ENCODE measurements at regions not wholly inside any gene's neighbourhood (a gene's known extent, or its start where the extent isn't known, plus 50 kb on each side); places are given as distances from the start of the nearest gene placed in this dataset.

DNA sequence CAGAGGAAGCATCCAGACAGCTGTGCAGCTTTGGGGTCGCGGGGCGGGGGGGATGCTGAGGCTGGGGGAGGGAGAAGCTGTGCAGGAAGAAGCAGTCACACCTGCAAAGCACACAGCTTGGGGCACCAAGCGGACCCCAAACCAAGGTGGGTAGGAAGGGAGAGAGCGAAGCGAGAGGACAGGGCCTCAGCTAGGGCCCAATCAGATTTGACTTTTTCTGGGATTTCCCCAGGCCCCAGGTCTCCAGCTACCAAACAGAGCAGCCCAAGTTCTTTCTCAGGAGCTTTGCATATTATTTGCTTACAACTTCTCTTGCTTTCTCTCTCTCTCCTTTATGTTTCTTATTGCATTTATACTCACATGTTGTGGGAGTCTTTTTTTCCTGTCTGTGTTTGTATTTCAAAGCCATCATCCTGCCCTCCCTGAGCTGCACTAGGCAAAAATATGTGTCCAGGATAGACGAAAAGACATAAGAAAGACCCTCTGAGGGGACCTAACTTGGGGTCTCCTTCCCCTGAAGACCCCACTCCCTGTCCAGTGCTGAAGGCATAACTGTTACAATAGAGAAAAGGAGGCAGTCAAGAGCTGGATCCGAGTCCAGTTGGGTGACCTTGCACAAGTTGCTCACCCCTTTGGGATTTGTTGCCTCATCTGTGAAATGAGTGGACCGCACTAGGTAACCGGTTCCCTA lies 50.6 kb upstream of the SMNDC1 start:
- no peak for DNase-seq (ENCODE audit: low read depth in 3 of 3)

DNA sequence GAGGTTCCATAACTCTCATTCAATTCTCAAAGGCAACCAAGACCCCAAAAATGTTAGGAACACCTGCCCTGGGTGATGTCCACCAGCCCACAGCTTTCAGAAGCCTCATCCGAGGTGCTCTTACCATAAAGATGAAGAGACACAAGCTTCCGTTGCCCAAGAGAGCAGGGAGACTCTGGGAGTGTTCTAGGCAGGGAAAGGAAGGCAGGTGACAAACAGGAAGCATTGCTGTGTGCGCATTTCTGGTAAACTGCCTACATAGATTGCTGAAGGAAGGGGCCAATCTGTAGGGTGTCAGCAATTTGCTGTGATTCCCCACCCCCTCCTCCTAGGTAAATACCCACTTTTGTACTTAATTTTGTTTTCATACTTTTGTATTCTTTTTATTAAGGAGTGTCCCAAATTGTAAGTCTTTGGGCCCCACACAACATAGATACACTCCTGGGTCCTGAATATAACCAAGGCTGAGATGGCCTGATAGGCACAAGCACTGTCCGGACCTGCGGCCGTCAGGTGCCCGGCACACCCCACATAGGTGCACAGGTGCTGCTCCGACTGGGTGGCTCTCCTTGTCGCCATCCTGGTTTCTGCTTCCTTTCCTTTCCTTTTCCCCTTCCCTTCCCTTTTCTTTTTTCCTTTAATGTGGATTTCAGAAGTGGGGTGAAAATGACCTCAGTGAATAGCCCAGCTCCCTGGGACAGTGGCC lies 51.4 kb upstream of the SMNDC1 start:
- DNase-seq (ENCODE audit: low read depth in 3 of 3): no peak

DNA sequence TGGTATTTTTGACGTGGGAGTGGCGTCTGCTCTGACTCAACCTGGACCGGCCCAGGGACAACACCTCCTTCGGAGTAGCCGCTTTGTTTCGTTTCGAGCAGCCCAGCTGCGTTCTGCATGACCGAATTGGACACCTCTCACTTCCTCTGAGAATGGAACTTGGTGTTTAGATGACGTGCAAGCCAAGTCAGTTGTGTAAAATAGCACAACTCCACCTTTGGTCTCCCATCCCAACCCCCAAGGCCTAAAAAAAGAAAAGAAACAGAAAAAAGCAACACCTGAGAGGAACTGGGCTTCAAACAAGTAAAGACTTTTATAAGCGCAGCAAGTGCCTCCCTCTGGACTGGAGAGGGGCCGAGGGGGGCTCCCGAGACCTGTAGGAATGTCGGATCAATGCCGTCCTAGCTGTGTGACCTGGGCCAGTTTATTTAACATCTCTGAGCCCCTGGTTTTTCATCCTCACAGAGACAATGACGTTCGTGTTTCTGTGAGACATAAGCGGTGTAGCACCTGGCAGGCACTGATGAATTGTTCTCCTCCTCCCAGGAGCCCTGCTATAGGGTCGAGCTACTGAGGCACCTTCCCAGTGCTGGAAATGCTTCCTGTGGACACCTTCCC lies 52.0 kb upstream of the SMNDC1 start:
- peak; percentile 52 to 73 (median 71) for DNase-seq (ENCODE audit: low read depth in 3 of 3)

DNA sequence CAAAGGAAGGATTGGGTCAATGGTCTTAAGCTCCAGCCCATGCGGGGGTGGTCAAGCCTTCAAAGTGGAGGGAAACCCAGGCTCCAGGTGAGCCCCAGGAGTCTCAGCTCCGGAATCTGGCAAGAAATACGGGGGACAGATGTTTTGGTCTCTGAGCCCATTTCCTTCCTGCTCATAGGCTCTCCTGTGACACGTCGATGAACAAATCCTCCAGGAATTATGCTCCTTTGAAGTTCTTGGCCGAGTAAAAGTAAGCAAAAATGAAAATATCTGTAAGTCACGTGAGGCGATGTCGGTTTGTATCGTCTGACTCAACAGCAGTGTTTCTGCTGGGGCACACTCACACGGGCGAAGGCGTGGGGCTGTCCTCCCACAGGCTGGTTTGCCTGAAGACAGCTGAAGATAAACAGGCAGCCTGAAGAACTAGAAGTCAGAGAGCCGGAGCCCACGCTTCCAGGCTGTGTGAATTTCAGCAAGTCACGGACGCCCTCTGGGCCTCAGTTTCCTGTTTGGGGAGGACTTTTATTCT lies 52.6 kb upstream of the SMNDC1 start:
- peak in 1 of 3 donors; percentile 59 for DNase-seq (ENCODE audit: low read depth in 3 of 3)

DNA sequence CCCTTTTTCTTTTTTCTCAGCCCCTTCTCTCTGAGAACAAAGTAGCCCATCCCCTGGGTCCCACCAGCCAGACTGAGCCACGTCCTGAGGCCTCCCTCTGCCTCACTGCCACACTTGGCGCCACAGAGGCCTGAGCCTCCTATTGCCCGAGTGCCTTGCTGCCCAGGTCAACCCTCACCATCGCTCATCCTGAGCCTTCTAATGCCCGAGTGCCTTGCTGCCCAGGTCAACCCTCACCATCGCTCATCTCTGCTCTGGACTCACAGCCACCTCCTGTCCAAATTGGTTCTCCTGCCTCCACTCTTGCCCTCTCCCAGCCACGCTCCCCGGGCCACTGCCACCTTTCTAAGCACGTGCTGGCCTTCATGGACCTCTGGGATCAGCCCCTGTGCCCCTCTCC lies 53.2 kb upstream of the SMNDC1 start:
- no peak for DNase-seq (ENCODE audit: low read depth in 3 of 3)

DNA sequence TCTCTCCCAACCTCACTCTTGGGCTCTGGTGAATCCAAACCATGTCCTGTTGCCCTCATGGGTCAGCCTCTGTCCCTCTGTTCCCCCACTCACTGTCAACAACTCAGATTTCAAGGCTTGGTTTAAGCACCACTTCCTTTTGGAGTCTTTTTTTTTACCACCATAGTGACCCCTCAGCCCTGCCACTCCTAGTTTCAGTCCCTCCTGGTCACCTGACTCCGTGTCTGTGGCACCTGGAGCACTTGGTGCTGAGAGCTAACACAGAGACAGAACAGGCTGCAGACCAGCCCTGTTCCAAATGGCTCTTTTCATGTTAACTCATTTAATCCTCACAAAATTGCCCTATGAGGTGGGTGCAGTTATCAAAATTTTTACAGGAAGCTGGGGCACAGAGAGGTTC lies 53.6 kb upstream of the SMNDC1 start:
- DNase-seq (ENCODE audit: low read depth in 3 of 3): no peak

DNA sequence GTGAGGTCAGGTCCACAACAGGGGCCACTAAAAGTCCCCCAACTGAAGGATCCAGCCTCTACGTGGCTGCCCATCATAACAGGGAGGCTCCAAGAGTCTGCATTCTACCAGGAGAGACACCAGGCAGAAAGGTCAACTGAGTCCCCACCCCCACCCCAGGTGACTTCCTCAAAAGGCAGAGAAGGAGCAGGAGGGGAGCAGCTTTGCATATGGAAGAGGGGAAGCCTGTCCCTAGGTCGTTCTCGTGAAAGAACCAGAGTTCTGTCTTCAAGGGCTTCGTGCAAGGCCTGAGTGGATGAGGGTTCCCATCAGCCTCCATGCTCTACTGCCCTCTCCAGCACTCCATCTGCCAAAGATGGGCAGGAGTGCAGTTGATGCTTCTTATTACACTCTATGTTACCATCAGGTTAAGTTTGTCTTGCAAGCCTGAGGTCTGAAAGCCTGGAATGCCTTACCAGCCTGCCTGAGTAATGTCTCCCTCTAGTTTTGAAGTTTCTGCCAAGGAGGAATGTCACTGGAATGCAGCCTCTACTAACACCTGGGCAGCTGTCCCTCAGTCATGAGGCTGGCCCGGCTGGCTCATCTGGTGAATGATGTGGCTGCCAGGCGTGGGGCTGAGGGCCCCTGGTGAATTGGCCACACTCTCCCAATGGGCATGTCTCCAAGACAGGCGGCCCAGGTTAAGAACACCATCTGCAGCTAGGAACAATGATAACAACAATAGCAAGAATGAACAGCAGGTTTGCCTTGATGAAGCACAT lies 54.3 kb upstream of the SMNDC1 start:
- no peak for DNase-seq (ENCODE audit: low read depth in 3 of 3)

DNA sequence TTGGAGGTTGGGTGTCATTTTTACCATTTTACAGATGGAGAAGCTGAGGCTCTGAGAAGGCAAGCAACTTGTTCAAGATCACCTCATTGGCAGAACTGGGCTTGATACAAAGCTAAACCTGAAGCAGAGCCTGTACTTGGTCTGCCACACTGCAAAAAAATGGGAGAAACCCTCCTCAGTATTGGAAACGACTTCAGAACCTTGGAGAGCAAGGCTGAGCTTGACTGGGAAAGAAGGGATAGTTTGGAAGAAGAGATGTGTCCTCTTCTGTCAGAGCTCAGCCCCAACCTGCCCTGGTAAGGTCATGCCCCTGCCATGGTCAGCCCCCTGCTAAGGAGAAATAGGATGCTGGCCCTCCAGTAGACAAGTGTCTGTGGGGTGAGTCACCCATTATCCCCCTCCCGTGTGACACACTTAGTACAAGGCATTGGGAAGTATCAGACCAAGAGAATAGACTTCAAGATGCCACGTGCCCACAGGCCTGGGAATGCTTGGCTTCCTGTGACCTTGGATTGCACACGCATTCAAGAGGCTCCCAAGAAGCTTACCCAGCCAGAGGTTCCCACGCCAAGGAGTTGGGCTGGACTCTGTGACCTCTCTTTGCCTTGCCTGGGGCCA lies 56.2 kb upstream of the SMNDC1 start:
- no peak for DNase-seq (ENCODE audit: low read depth in 3 of 3)

DNA sequence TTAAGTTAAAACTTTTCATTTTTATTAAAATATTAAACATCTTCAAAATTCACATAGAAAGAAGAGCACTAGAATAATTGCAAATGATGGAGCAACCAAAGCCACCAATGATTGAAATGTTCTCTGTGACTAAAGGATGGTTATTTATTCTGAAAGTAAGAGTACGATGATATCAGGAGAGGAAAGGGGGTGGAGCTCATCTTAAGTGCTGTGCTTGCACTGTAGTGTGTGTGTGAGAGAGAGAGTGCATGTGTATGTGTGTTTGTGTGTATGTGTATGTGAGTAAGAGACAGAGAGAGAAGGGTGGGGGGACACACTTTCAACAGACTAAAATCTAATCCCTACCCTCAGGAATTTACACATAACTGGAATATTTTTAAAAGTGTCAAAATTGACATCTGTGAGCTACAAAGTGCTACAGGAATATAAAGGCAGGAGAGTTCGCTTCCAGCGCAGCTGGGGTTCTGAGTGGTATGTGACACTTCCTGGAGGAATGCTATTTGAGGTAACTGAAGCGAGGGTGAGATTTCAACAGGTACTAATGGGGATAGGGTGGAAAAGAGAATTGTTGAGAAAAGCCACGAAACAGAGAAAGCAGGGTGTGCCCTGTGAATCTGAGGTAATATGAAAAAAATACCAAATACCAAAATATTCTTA lies 57.2 kb upstream of the SMNDC1 start:
- DNase-seq (ENCODE audit: low read depth in 3 of 3): no peak

DNA sequence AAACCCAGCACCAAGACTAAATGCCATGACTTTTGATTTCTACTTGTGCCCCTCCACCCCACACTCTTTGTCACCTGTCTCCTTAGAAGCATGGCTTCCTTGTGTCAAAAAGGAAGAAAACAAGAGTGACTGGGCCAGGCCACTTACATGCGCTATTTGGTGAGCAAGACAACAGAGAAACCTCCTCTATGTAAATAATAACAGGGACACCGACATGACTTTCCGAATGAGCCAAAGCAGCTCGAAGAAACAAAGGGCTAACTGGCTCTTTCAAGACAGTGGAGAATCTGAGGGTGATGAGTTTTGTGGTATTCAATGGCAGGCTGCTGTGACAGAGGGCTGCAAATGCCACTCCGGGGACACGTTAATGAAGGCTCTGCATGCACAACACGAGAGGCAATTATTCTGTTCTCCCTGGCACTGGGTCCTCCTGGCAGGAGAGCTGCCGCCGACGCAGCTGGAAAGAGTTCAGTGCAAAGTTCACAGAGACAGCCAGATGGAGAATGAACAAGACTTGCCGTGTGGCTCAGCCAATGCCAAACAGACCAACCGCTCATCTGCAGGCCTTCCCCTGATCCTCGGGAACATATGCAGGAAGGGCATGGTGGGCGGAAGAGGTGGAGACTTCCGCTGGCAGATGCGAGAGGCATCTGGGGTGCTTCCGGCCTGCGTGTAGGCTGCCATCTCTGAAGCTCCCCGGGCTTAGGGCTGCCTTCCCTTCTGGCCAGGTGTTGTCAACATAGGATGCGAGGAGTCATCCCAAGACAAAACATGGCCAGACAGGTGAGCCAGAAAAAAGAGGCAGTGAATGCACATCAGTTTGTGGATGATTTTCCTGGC lies 59.1 kb upstream of the SMNDC1 start:
- no peak for DNase-seq (ENCODE audit: low read depth in 3 of 3)

DNA sequence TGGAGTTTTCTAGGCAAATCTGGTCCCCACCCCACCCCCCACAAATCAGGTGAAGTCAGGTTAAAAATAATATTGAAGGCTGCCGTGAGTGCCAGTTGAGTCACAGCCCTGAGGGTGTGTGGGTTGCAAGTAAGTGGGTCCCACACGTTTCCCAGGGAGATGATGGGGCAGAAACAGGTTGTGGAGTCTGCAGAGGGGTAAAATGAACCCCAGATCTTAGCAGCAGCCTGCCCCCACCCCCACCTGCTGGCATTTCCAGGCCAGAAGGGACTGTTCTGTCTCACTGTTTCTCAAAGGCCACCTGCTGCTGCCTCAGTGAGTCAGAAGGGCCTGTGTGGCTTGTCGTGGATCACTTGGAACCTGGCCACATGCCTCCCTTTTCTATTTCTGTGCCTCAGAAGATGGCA lies 59.8 kb upstream of the SMNDC1 start:
- DNase-seq (ENCODE audit: low read depth in 3 of 3): peak; percentile 40 to 59 (median 58)

DNA sequence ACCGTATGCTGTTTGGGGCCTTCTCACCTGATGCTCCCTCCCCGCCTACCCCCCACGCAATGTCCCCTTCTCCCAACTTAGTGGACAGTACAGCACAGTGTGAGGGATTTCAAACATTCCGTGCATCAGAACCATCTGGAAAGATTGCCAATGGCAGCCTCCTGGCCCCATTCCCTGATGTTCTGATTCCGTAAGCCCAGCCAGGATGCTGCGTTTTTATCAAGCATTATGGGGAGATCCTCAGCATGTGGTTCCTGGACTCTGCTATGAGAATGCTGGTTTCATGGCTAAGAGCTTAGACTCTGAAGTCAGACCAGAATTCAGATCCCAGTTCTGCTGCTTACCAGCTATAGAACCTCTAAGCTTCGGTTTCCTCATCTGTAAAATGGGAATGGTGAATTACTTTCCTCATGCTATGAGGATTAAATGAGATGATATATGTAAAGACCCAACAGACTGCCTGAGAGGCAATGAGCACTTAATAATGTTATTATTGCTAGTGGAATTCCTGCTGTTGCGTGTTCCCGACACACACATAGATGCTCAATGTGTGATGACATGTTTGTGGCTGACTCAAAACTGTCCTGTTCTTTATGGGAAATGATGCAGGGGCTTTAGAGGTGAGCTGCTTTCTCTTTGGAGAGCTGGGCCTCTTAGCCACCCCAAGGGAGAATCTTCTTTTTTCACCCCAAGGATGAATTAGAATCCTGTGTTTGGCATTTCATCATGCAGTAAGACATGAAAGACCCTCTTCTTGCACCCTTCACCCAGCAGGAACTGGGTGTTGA lies 60.8 kb upstream of the SMNDC1 start:
- DNase-seq (ENCODE audit: low read depth in 3 of 3): no peak

DNA sequence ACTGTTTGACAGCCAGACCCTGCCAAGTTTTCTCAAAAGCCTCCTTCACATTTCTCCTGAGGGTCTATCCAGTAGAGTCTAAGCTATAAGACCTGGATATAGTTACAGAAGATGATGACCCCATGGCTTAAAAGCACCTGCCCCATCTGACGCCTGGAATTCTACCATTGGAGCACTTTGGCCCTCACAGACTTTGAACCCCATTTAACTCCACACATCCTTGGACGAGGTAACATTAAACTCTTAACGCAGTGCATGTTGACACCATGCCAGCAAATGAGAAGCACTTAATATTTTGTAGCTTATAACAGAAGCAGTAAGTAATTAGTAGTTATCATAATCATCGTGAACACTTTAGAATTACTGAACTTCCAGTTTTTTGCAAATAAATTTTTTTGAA lies 61.9 kb upstream of the SMNDC1 start:
- no peak for DNase-seq (ENCODE audit: low read depth in 3 of 3)

DNA sequence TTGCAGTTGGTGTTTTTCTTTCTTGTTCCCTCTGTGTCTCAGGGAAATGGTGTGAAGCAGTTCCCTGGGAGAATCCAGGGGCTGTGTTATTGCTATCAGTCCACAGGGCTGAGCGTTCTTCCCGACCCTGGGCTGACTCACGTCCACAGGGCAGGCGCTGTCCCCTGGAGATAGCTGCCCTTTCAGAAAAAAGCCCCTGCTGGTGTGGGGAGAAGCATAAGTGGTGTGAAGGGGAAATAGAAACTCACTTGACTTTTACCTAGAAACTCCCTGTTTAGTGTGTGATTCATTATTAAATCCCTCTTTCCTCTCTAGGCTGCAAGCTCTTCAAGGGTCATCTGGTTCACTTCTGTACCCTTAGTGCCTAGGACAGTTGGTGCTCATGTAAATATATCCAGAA lies 63.3 kb upstream of the SMNDC1 start:
- DNase-seq (ENCODE audit: low read depth in 3 of 3): no peak

DNA sequence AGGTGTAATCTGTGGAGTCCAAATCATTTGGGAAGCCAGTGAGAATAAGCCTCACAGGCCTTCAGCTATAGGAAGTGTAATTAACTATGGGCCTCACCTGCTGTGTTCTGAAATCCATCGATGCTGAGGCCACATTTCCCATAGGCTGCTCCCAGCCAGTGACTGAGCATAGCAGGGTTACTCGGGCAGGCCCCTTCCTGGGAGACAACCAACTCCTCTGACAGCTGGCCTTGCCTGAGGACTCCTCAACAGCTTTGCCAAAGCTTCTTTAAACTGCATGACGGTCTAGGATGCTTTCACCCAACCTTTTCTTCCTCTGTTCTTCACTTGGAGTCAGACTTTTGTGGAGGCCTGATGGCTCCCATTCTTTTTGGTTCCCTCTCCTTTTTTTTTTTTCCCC lies 63.8 kb upstream of the SMNDC1 start:
- DNase-seq (ENCODE audit: low read depth in 3 of 3): no peak

DNA sequence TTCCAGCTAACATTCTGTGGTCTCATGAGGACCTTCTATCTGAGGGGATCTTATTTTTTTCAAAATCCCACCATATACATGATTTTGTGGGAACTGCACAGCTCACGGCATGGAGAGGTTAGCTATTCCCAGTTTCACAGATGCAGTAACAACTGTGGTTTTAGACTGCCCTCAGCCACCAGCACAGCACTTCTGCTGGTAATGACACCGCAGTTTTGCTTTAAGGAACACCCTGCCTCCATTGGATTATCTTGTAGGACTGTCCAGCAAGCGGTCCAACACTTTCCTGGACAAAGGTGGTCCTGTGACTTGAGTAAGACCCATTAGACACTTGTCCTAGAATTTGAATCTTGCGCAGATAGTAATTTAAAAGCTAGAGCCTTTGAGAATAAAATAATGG lies 65.3 kb upstream of the SMNDC1 start:
- DNase-seq (ENCODE audit: low read depth in 3 of 3): no peak

DNA sequence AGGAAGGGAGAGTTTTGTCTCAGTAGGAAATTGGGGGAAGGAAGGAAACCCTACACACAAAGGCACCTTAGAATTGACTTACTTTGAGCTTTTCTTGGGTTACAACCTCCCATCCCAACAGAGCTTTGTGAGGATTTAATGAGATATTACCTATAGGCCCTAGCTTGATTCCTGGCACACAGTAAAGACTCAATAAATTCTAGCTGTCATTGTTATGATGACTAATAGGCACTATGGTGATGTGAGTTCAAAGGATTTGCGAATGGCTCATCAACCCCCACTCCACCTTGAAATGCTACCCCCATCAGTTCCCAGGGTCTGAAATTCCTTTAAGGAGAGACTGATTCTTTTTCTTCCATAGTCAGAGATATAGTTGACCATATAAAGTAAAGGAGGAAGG lies 67.9 kb upstream of the SMNDC1 start:
- no peak for DNase-seq (ENCODE audit: low read depth in 3 of 3)

DNA sequence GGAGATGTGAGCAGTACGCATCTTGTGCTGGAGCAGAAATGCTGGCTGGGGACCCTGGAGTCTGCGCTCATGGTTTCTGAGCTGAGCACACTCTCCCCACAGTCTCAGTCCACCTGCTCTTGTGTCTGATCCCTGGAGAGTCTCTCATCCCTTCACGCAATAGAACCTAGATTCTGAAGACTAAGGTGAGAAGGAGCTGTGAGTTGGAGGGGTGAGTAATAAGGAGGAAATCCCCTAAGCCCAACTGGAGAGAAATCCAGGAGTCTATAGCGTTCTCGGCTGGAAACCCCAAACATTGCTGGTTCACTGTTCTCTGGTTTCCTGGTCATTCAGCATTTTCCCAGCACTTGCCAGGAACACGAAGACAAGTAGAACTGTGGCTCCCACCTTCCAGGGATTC lies 68.3 kb upstream of the SMNDC1 start:
- DNase-seq (ENCODE audit: low read depth in 3 of 3): no peak

DNA sequence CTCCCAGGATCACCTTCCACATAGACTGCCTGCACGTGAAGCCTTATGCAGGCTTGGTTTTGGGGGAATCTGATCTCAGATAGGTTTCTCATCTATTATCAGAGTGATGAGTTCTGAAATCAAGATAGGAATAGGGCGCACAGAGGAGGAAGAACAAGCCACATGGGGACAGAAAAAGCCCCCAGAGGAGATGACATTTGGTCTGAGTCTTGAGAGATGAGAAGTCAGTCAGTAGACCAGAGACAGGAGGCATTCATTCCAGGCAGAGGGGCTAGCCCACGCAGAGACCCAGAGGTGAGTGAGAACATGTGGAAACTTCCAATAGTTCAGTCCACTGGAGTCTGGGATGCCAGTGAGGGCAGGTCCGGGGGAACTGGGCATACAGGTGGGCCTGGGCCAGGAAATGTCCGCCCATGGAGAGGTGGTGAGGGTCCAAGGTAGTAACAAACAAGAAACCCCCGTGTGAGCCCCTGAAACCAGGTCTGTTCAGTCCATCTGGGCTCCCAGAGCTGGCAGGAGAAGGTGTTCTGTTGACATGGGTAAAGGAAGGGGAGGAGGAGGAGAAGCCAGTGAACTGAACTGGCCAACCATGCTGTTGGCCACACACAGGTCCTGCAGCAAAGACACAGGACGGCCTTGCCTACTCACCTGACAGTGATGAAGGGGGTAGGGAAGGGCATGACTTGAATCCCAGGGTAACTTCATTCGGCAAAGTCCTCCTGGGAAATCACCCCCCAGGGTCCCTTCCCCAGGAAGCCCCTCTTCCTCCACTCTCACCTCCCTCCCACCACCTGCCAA lies 69.3 kb upstream of the SMNDC1 start:
- DNase-seq (ENCODE audit: low read depth in 3 of 3): no peak

All from stimulated activated CD4-positive, alpha-beta T cell treated with anti-CD3 and anti-CD28 coated beads, TNF-alpha, amount 100 ng/mL, for 48 hours (primary cell).